Uterus (tissue), 3 donors: ENCODE measurements at regions not wholly inside any gene's neighbourhood (a gene's known extent, or its start where the extent isn't known, plus 50 kb on each side); places are given as distances from the start of the nearest gene placed in this dataset.

Experiments used
- DNase-seq, 2 donors: peaks; one replicate each; pipeline ENCODE4 v3.0.0-alpha.2; 2019 to 2020
- H3K27ac ChIP-seq, 2 donors: fragments of 200-600 bp; sonication (generic); 1 replicate in 1 of 2; 2 replicates in 1 of 2; pipeline ENCODE4 v1.5.1; 2016 to 2018
- H3K27me3 ChIP-seq, 2 donors: fragments of 200-600 bp; sonication (generic); one replicate each; pipeline ENCODE4 v1.5.1; 2018 to 2019; ENCODE audit warnings: control low read depth in 1 of 2
- H3K36me3 ChIP-seq, 2 donors: fragments of 200-600 bp; sonication (generic); one replicate each; pipeline ENCODE4 v1.5.1; 2019; ENCODE audit warnings: control low read depth in 1 of 2
- H3K4me1 ChIP-seq, 2 donors: fragments of 200-600 bp; sonication (generic); one replicate each; pipeline ENCODE4 v1.5.1; 2018 to 2019; ENCODE audit warnings: control low read depth in 1 of 2
- H3K4me3 ChIP-seq, 2 donors: fragments of 200-600 bp; sonication (generic); 1 replicate in 1 of 2; 2 replicates in 1 of 2; pipeline ENCODE4 v1.5.1; 2018 to 2019; ENCODE audit warnings: mild to moderate bottlenecking in 1 of 2
- H3K9me3 ChIP-seq, 2 donors: fragments of 200-600 bp; sonication (generic); one replicate each; pipeline ENCODE4 v1.5.1; 2019; ENCODE audit warnings: control low read depth in 1 of 2
- CTCF ChIP-seq, 4 experiments: fragments of 200-600 bp in 2 of 4; fragments of 450-650 bp in 2 of 4; sonication (generic) in 2 of 4; IDR thresholded peaks; one replicate each; pipeline ENCODE4 v1.5.1; 2016 to 2019; ENCODE audit warnings: antibody characterized with exemption in 4 of 4, mild to moderate bottlenecking in 2 of 4, moderate library complexity in 1 of 4
- POLR2A ChIP-seq, 2 donors: fragments of 450-650 bp; IDR thresholded peaks; one replicate each; pipeline ENCODE4 v1.6.1; 2016; ENCODE audit warnings: antibody characterized with exemption in 2 of 2, mild to moderate bottlenecking in 1 of 2, moderate library complexity in 1 of 2
- intact Hi-C: fragments of 100-400 bp; cut with DNase I; formaldehyde crosslinking; loops from one replicate; pipeline ENCODE4 v1.15.1; 2023; ENCODE audit warnings: low total_unique reads
- donor health status: DM: yes; HTN: yes; CAD: no.

DNA sequence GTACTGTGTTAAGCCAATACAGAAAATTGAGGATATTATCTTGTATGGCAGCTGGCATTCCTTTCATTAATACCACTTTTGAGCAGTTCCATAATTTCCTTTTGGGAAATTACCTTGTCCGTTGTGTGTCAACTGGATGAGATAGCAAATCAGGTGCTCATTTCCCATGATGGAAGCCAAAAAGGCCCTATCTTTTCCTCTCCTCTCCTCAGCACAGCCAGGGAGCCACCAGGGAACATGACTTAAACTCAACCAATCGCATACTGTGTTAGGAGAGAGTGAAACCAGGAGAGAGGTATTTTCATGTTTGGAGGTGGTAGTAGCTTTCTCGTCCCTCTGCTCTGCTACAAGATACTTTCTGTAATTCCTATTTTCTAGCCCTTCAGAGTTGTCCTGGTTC, 96.1 kb upstream of the TOX3 start:
- no peak for TF ChIP-seq CTCF (IDR thresholded peaks at IDR 0.05)
- no peak for TF ChIP-seq POLR2A (IDR thresholded peaks at IDR 0.05)
- H3K9me3 ChIP-seq = no peaks in the 10 kb centered on the region
- intact Hi-C loops = no loop called here
- H3K27ac ChIP-seq = no peak overlapping the region
- H3K4me3 ChIP-seq = no peak overlapping the region
- H3K4me1 ChIP-seq = no peaks in the 10 kb centered on the region
- H3K27me3 ChIP-seq = no peaks in the 10 kb centered on the region
- no peaks in the 10 kb centered on the region for H3K36me3 ChIP-seq
- no peak for DNase-seq

- H3K27me3 ChIP-seq = no peaks in the 10 kb centered on the region
- no peak overlapping the region for H3K27ac ChIP-seq
- H3K36me3 ChIP-seq = no peaks in the 10 kb centered on the region
- no peak overlapping the region for H3K4me3 ChIP-seq
- no peak for DNase-seq
- no peaks in the 10 kb centered on the region for H3K9me3 ChIP-seq
- no peaks in the 10 kb centered on the region for H3K4me1 ChIP-seq
- no peak for TF ChIP-seq POLR2A (IDR thresholded peaks at IDR 0.05)
- TF ChIP-seq CTCF (IDR thresholded peaks at IDR 0.05) = no peak
- intact Hi-C loops = no loop called here
These were observed 87.6 kb upstream of the TOX3 start for GRCh38 chr16:52634528-52634927.

DNA sequence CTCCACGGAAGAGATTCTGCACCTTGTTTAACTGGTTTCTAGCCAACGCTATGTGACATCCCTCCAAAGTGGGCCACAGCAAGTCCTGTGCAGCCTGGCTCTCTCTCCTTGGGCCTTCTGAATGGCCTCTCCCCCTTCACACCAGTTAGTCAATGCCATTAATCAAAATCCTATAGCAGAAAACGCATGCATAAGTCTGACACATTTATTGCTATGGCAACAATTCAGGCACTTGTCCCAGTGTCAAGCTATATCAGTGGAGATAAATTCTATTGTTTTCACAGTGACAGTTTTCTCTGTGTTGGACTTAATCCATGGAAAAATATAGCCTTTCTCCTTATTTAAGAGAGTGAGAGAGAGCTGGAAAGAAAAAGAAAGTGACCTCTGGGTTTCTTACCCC, 87.2 kb upstream of the TOX3 start:
- no peak for TF ChIP-seq POLR2A (IDR thresholded peaks at IDR 0.05)
- no peak for TF ChIP-seq CTCF (IDR thresholded peaks at IDR 0.05)
- Histone ChIP-seq H3K27ac (no peak overlapping the region), H3K9me3 (no peaks in the 10 kb centered on the region), H3K4me1 (no peaks in the 10 kb centered on the region), H3K4me3 (no peak overlapping the region), H3K36me3 (no peaks in the 10 kb centered on the region), H3K27me3 (no peaks in the 10 kb centered on the region)
- no peak for DNase-seq
- intact Hi-C loops = no loop called here

DNA sequence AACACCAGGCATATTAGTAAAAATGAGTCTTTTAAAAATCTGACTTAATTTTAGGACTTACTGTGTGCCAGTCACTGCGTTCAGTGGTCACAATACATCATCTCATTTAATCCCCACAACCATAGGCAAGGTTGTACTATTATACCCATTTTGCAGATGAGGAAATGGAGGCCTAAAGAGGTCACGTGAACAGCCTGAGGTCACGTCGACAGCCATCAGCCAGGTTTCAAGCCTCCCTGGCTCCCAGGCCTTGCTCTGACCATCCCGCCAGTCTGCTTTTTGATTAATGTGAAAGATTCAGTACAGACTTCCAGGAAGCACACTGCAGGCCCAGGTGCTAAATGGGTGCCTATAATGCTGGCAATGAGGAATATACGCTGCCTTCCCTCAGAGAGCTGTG, 86.3 kb upstream of the TOX3 start:
- Histone ChIP-seq H3K4me1 (no peaks in the 10 kb centered on the region), H3K4me3 (no peak overlapping the region), H3K36me3 (no peaks in the 10 kb centered on the region), H3K27me3 (no peaks in the 10 kb centered on the region), H3K9me3 (no peaks in the 10 kb centered on the region), H3K27ac (no peak overlapping the region)
- TF ChIP-seq POLR2A (IDR thresholded peaks at IDR 0.05) = no peak
- TF ChIP-seq CTCF (IDR thresholded peaks at IDR 0.05) = no peak
- no peak for DNase-seq
- intact Hi-C loops = no loop called here

DNA sequence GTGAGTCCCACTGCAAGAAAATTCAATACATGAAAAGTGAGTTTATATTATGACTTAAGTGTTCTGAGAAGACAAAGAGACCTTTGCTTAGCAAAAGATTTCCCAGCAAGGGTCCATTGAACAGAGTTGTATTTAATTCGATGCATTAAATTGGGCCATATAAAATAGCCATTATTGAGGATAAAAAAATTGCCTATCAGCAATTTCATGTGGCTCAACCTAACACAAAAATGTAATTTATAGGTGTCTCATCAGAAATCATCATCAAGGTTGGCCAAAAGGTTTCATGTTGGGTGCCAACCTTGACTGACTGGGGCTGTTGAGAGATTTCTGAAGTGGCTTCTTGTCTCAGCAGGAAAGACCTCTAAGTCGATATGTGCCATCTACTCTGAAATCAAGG, 84.8 kb upstream of the TOX3 start:
- no peaks in the 10 kb centered on the region for H3K27me3 ChIP-seq
- H3K36me3 ChIP-seq = no peaks in the 10 kb centered on the region
- H3K27ac ChIP-seq = no peak overlapping the region
- TF ChIP-seq POLR2A (IDR thresholded peaks at IDR 0.05) (no peak), CTCF (IDR thresholded peaks at IDR 0.05) (no peak)
- H3K9me3 ChIP-seq = no peaks in the 10 kb centered on the region
- DNase-seq = no peak
- intact Hi-C loops = no loop called here
- H3K4me3 ChIP-seq = no peak overlapping the region
- H3K4me1 ChIP-seq = no peaks in the 10 kb centered on the region
